DMS53 (cell line): ENCODE measurements at regions not wholly inside any gene's neighbourhood (a gene's known extent, or its start where the extent isn't known, plus 50 kb on each side); places are given as distances from the start of the nearest gene placed in this dataset.

Source experiments
- DNase-seq: peaks from one replicate; lab custom pipeline; 2025; lab: John Stamatoyannopoulos, UW

DNA sequence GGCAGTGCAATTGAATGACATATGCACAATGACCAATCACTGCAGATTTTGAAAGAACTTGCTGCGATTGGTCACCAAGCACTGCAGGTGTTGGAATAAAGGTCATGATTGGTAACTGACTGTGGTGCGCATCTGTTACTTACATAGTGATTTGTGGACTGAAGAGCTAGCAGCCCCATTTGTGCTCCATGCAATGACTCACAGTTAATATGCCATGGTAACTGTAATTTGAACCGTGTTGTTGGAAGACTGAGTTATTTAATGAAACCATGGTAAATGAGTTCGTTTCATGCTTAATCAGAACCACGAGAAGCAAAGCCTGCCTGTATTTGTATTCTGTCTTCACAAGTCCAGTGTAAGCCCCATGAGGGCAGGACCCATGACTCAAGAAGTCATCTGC lies 220.5 kb downstream of the TJP1 start:
- DNase-seq = peak; percentile 5

GRCh38 chr15:29600262-29600661 lies 222.0 kb downstream of the TJP1 start:
- no peak for DNase-seq

GRCh38 chr15:29596266-29596665 lies 226.0 kb downstream of the TJP1 start:
- DNase-seq = peak; percentile 28

DNA sequence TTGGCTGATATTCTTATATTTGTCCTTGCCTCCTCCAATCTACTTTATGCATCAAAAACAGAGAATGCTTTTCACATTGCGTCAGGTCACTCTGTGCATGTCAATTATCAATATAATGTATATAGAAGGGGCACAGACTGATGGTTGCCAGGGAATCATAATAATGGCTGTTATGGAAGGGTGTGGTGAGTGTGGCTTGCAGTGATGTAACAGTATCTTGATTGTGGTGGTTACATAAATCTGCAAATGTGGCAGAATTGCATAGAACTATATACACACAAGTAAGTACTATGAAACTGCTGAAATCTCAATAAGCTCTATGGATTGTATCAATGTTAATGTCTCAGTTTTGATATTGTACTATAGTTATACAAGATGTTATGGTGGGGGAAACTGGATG lies 228.6 kb downstream of the TJP1 start:
- DNase-seq = no peak

GRCh38 chr15:29593111-29593510 lies 229.2 kb downstream of the TJP1 start:
- DNase-seq = no peak

DNA sequence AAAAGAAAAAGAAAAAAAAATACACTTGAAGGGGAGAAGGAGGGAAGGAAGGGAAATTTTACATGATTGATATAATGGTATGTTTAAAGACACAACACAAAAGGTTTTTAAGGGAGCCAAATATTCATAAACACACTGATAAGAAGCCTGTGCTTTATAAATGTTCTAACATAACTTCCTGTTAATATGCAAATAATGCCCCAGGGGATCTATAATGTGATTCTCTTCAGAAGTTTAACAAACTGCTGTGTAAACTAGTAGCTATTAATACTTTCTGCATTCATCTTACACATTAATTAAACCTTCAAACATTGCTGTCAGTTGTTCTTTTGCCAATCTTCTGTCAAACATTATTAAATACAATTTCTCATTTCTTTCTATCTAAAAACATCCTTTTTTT lies 231.6 kb downstream of the TJP1 start:
- no peak for DNase-seq

- DNase-seq = no peak
Measured at GRCh38 chr15:29589975-29590374, 232.3 kb downstream of the TJP1 start.

GRCh38 chr15:29589416-29589815 lies 232.9 kb downstream of the TJP1 start:
- DNase-seq = no peak

DNA sequence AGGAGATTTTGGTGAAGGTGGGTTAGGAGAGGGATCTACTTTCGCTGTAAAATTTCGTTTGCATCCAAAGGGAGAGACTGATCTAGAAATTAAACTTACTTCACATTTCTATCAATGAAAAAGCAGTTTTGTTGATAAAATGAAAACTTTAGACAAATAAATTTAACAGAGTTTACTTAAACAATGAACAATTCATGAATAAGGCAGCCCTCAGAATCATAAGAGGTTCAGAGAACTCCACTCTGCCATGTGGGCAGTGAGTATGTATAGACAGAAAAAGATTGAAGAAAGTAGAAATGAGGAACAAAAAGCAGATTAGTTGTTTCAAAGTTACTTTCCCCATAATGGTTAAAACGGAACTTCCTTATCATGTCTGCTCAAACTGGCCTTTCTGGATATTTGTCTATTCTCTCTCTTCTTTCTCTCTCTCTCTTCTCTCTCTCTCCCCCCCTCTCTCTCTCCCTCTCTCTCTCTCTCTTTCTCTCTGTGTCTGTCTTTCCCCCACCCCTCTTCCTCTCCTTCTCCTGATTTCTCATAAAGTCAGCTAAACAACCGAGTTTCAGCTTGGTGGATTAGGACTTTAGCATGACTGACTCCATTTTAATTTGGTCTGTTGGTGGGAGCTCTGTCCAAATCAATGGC lies 248.9 kb downstream of the TJP1 start:
- DNase-seq = no peak

DNA sequence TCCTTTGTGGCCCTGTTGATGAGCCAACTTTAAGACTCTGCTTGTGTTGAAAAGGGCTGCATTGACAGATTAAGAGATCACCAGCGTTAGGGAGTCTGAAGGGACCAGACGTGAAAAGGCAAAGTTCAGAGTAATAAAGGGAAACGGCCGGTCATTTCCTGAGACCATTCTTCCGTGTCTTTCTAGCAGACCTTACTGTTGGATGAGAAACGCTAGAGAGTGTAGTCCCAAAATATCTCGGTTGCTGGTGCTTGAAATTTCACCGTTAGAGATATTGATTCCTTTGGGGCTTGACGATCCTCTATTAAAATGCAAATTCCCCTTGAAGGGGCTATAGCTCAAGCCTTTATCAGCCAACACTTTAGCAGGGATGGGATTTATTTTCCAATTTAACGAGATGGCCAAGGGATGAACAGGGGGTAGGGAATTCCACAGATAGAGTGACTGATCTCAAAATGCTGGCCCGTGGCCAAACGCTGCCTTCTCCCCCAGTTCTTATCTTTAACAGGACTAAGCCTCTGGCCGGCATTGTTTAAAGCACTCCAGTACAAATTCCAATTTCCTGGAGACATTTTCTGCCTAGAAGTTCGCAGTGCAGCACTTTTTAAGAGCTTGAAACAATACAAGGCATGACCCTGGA lies 250.4 kb downstream of the TJP1 start:
- peak; percentile 33 for DNase-seq

GRCh38 chr15:29570948-29571791 lies 251.1 kb downstream of the TJP1 start:
- peak; percentile 84 for DNase-seq

DNA sequence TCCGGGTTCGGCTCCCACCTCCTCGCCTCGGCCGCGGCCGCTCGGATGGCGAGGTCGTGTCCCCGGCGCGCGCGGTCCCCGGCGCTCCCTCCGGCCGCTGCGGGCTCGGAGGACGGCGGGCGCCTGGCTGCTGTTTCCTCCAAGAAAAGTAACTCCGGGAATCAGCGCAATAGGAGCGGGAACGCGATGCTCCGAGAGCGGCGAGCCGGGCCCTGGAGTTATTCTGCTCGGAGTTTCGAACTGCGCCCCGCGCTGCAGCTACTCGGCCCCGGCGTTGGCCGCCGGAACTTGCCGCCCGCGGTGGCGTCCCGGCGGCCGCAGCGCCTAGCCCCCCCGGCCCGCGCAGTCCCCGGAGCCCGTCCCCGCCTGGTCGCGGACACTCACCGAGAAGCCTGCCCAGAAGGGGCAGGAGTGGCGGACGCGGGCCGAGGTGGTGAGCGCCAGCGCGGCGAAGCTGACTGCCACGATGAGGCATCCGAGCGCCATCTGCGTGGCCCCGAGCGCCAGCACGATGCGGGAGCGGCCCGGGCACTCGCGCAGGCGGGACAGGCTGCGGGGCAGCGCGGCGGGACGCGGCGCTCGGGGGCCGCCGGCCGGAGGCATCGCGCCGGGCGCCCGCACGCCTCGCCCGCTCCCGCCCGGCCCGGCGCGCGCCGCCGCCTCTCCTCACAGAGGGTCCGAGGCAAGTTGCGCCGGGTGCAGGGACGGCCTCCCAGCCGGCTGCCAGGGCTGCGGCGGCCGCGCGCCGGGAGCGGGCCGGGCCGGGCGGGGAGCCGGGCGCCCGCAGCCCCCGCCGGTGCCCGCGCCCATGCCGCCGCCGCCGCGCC lies 251.9 kb downstream of the TJP1 start:
- DNase-seq = peak; percentile 71

GRCh38 chr15:29569533-29570092 lies 252.7 kb downstream of the TJP1 start:
- peak; percentile 51 for DNase-seq

DNA sequence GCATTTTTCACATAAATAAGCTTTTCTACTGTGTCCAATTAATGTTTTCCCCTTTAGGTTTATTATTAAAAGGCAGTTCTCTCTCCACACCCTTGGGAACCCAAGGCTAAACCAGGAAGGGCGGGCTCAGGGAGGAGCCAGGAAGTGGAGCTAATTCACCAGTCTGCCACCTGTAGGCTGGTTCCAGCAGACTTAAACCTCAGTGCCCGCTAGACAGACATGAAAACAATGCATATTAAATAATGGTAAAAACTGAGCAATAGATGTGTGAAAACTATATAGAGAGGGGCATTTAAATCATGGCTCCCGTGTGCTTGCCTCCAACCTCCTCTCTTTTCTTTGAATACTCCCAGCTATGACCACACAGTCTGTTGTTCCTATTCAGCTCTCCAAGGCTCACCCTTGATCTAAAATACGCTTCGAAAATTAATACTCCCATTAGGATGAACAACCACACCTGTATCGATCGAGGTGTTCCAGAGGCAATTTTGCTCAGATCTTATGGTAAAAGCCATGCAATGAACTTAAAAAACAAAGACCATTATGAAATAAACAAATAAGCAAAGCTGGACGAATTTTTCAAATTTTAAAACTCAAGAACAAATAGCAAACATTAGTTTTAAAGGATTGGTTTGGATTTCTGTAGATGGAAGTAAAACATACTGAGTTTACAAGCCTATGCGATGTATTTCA lies 253.3 kb downstream of the TJP1 start:
- peak; percentile 87 for DNase-seq

- no peak for DNase-seq
Measured at GRCh38 chr15:29567336-29567735, 254.9 kb downstream of the TJP1 start.

DNA sequence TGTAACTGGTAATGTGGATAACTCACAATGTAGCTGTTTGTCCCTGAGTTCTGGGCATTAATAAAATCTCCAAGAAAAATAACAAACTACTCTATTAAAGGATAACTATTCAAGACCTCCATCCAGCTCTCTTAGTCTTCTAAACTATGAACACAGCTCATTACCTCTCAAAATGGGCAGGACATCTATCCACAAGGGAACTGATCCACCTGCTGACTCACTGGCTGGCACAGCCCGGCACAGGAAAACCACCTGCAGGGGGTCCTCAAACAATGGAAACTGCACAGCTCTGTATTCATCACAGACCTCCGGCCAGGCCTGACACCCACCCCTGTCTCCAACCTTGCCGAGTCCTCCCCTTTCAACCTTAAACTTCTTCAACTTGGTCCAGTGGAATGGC lies 255.4 kb downstream of the TJP1 start:
- no peak for DNase-seq

GRCh38 chr15:29563112-29563511 lies 259.2 kb downstream of the TJP1 start:
- no peak for DNase-seq

DNA sequence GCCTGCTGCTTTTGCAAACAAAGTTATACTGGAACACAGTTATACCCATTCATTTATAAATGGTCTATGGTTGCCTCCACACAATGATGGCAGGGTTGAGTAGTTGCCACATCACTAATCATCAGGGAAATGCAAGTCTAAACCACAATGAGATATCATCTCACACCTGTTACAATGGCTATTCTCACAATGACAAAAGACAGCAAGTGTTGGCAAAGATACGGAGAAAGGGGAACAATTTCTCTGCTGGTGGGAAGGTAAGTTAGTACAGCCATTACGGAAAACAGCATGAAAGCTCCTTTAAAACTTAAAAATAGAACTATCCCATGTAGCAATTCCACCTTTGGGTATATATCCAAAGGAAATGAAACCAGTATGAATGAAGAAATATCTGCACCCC lies 261.4 kb downstream of the TJP1 start:
- DNase-seq = no peak

DNA sequence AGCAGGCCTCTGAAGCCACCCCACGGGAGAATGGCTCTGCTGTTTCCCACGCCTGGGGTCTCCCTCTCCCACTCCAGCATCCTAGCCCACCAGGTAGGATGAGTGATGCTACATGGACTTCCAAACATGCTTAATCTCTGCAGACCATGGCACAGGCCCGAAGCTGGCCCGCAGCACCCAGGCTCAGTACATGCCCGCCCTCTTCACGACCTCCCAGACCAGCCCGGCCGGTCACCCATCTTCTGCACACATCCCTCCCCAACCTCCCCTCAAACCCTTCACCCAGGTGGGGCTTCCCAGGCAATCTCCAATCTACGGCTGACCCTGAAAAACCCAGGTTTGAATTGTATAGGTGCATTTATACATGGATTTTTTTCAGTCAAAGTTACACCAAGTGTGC lies 264.0 kb downstream of the TJP1 start:
- DNase-seq = no peak

GRCh38 chr15:29557171-29557570 lies 265.1 kb downstream of the TJP1 start:
- DNase-seq = no peak

DNA sequence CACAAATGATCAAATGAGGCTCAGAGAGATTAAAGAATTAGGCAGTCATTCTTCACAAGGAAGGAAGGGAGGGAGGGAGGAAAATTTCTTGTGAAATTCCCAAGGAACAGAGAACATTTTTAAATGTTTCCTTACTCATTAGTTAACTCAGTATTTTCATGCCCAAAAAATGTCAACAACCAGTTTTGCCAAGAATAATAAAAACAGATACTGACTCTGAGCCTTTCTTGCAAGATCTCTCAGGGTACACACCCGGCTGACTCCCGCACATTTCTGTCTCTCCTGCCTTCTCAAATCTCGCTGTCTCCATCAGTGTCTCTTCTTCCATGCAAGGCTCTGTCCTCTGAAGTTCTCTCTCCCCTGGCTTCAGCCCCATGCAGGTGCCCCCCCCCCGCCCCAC lies 265.9 kb downstream of the TJP1 start:
- DNase-seq = no peak
